HTR-8/SVneo (cell line): ENCODE measurements at regions not wholly inside any gene's neighbourhood (a gene's known extent, or its start where the extent isn't known, plus 50 kb on each side); places are given as distances from the start of the nearest gene placed in this dataset.
"Not testable (repeated sequence)": the region's sequence is repeated elsewhere in the genome, so short reads cannot be mapped to it uniquely, and the experiment has no call there.

Source experiments
- DNase-seq: peaks from one replicate; pipeline ENCODE4 v3.0.0; 2011; ENCODE audit warnings: low spot score, mixed read lengths; ENCODE audit not compliant: insufficient read length
- FAIRE-seq: peaks from 2 replicates; lab custom pipeline; 2011; peaks lifted over from hg19 to GRCh38; lab: Jason Lieb, UNC

DNA sequence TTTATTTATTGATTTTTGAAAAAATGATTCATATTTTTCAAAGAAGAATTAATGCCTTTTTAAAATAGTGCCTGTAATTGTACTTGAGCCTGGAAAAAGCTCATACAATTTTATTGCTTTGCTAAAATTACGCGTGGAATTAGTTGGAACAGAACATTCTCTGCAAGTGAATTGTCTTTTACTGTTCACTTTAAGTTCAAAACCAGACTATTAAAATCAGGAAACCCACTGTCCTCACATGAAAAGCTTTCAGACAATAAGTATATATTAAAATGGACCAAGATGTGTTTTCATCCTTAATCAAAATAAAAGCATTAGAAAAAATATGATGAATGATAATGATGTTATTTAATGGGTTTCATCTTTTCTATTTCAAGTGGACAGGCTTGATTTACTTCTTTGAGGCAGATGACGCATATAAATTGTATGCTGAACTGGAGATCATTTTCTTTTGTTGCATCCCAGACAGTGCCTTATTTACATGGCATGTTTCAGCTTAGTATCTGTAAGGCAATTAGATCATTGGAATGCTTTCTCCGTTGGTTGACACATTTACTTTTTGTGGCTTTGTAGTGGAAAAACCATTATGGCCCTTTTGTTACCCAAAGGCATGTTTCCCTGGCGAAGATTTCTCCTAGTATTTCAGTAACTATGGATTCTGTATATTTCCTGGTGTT lies 299.0 kb upstream of the MAGEC2 start:
- DNase-seq (no peak), FAIRE-seq (no peak)

GRCh38 chrX:142502441-142502840 lies 297.4 kb upstream of the MAGEC2 start:
- FAIRE-seq (no peak), DNase-seq (no peak)

DNA sequence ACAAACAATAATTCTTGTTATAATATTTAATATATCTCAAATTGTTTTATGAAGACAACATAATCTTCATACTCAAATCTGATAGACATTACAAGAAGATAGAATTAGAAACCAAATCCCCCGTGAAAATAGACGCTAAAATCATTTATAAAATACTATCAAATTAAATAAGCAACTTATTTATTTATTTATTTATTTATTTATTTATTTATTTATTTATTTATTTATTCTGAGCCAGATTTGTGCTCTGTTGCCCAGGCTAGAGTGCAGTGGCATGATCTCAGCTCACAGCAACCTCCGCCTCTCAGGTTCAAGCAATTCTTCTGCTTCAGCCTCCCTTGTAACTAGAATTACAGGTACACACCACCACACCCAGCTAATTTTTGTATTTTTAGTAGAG lies 294.9 kb upstream of the MAGEC2 start:
- no peak for DNase-seq
- no peak for FAIRE-seq

DNA sequence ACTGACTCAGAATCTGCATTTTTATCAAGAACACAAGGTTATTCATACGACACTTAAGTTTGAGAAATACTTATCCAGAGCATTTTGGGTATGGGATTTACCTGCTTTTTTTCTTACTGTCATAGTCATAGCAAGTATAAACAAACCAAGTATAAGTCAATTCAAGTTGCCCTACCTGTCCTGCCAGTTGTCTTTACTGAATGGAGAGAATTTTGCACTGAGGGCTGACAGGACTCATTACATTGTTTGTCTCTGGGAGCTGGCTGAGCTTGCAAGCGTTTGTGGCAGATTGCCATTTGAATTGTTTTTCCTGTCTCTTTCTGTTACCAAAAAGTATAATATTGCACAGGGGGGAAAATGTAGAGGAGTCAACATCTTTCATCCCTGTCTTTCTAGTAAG lies 278.9 kb upstream of the MAGEC2 start:
- FAIRE-seq (no peak), DNase-seq (no peak)

DNA sequence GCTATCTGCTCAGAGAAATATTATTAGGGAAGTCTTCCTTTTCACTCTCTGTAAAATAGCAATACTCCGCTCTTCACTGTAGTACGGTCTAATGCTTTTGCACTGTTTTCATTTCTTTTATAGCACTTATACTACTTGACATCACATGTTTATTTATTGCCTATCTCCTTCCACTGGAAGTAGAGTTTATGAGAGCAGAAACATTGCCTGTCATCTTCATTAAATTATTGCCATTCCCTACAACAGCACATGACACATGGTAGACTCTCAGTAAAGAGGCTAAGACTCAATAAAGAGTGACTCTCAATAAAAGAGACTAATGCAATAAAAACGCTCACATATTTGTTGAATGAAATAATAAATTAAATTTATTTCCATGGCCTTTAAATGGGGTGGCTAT lies 241.3 kb upstream of the MAGEC2 start:
- FAIRE-seq (no peak), DNase-seq (no peak)

DNA sequence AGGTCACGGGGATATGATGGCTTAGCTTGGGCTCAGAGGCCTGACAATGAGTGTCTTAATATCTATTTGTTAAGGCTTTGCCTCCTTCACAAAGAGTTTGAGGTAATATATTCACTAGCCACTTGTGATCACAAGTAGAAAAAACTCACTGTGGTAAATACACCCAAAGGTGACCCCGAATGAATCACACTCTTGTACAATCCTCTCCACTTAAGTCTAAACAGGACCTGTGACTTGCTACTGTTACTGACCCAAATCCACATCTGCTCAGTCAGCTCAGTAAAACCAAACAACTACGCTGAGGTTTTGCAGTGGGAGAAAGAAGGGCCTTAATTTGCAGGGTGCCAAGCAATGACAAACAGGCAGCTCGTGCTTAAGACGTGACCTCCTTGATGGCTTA lies 223.8 kb upstream of the MAGEC2 start:
- FAIRE-seq = no peak
- DNase-seq = no peak

DNA sequence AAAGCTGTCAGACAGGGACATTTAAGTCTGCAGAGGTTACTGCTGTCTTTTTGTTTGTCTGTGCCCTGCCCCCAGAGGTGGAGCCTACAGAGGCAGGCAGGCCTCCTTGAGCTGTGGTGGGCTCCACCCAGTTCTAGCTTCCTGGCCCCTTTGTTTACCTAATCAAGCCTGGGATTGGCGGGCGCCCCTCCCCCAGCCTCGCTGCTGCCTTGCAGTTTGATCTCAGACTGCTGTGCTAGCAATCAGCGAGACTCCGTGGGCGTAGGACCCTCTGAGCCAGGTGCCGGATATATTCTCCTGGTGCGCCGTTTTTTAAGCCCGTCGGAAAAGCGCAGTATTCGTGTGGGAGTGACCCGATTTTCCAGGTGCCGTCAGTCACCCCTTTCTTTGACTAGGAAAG lies 185.9 kb upstream of the MAGEC2 start:
- DNase-seq, FAIRE-seq: not testable (repeated sequence)

DNA sequence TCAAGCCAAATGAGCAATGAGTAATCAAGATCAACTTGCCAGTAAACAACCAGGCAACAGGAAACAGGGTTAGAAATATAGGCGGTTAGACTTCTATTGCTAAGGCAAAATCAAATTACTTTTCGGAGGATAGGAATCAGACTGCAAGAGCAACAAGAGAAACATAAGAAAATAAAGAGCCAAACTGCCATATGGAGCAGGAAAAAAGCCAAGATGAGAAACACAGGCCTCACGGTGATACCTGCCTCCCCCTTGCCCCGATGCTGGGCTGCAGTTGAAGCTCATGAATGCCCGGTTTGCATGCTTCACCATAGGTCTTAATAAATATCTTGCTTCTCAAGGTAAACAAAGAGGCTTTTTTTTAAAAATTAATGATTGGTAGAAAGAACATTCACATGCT lies 158.4 kb upstream of the MAGEC2 start:
- DNase-seq (no peak), FAIRE-seq (no peak)

- DNase-seq (no peak), FAIRE-seq (no peak)
Observed at GRCh38 chrX:142359331-142359730, 154.2 kb upstream of the MAGEC2 start.

- FAIRE-seq = no peak
- DNase-seq = no peak
Observed at GRCh38 chrX:142327182-142327581, 122.1 kb upstream of the MAGEC2 start.

GRCh38 chrX:142312591-142312990 lies 107.5 kb upstream of the MAGEC2 start:
- DNase-seq (no peak), FAIRE-seq (no peak)

GRCh38 chrX:142299406-142299805 lies 94.3 kb upstream of the MAGEC2 start:
- no peak for DNase-seq
- no peak for FAIRE-seq

- FAIRE-seq (no peak), DNase-seq (no peak)
Observed at GRCh38 chrX:142296421-142296820, 91.3 kb upstream of the MAGEC2 start.

DNA sequence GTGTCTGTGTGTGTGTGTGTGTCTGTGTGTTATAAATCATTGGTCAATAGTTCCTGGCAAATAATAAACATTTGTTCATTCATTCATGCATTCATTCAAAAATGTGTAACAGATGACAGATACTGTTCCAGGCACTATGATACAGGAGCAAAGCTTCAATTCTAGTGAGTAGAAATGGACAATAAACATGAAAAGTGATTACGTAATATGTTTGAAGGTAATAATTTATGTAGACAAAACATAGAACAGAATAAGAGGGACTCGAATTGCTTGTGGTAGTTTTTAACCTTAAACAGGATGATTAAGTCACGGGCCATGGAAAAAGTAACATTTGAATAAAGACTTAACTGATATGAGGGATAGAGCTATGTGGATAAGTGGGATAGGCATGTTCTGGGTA lies 90.1 kb upstream of the MAGEC2 start:
- DNase-seq (no peak), FAIRE-seq (no peak)

GRCh38 chrX:142270166-142270565 lies 65.1 kb upstream of the MAGEC2 start:
- DNase-seq, FAIRE-seq: not testable (repeated sequence)

DNA sequence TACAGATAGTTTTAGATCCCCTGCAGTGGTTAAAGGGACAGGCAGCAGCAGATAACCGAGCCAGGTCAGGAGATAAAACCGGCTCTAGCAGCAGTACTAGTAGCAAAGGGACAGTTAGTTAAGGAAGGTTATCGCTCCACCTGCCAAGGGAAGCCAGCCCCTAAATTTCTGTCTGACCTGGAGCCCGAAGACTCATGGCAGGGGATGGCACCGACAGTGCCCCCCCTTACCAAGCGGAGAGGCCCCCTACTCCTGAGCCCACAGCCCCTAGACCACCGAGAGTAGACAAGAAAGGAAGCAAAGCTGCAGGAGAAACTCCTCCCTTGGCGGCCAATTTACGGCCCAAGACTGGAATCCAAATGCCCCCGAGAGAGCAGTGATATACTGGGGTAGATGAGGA lies 61.3 kb upstream of the MAGEC2 start:
- no peak for DNase-seq
- no peak for FAIRE-seq

- not testable (repeated sequence) for FAIRE-seq, DNase-seq
Observed at GRCh38 chrX:142265549-142265948, 60.5 kb upstream of the MAGEC2 start.

- FAIRE-seq (no peak), DNase-seq (no peak)
Observed at GRCh38 chrX:142256935-142257334, 51.8 kb upstream of the MAGEC2 start.
